COLO829 (cell line): ENCODE measurements at regions not wholly inside any gene's neighbourhood (a gene's known extent, or its start where the extent isn't known, plus 50 kb on each side); places are given as distances from the start of the nearest gene placed in this dataset.

Experiments
- DNase-seq: peaks from one replicate; pipeline ENCODE4 v3.0.0; 2012; ENCODE audit warnings: low spot score

DNA sequence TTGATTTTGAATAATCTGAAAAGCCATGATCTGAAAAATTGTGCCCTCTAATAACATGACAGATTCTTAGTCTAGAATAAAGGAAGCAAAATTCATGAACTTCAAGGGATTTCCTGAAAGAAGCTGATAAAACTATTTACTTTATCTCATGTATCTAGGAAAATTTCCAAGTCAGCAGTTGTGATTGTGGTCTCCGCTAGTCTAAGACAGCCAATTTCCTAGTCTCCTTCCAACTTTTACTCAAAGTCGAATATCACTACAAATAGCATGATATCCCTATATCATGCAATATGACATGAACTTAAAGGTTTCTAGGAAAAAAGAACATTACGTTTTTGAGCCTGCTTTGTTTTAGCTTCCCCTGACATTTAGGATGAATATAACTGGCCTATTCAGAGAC, 202.1 kb upstream of the GHITM start:
- no peak for DNase-seq

DNA sequence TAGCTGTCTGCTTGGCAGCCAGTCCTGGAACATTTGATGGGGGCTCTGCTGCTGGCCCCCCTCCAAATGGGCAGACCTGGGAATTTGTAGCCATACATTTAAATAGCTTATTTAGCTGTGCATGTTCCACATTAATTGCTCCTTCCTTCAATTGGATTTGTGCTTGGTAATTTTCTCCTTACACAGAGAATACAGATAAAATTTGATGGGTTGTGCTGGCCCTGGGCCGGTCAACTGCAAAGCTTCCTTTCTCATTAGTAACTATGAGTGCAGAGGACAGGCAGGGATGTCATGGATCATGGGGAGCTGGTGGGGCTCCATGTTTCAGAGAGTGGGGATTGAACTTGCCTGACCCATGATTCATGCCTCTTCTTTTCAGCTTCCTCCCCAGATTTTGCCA, 201.5 kb upstream of the GHITM start:
- DNase-seq: no peak

DNA sequence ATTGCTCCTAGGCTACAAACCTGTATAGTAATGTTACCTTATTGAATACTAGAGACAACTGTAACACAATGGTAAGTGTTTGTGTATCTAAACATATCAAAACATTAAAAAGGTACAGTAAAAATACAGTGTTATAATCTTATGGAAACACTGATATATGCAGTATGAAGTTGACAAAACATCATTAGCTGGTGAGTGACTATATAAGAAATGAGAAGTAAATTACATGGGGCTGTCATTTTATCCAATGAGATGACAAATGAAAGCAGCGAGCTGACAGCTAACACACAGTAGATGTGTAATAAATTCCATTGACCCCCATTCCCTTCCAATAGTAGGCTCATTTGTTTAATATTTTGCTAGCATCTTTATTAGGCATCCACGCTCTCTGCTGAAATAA, 198.1 kb upstream of the GHITM start:
- DNase-seq: no peak

DNA sequence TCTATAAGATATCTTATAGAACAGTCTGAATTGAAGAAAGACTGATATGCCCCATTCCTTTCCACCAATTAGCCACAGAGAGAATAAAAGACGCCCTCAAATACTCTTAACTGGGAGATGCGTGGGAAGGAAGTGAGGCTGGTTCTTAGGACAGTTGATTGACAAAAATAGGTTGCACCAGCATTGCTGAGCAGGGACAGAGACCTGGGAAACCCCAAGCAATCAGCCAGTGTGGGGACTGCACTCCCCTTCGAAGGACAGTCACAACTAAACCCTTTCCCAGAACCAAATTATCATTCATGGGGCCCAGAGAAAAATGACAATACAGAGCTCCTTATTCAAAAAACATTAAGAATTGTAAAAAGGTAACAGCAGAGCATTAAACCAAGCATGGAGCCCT, 196.9 kb upstream of the GHITM start:
- no peak for DNase-seq

DNA sequence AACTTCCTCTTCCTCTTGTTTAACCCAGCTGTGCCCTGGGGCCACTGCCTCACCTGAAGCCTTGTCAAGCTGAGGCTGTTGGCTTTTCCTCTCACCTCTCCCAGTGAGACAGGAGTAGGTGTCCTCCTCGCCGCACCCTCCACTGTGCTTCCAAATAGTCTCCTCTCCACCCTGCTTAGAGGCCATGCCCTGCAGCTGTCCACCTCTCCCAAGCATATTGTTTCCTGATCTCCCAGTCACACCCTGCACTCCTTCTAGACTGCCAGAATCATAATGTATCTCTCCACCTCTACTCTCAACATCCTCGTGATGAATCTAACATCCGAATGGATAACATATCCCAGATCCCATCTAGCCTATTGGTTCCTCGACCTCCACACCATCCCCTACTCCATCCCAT, 196.3 kb upstream of the GHITM start:
- no peak for DNase-seq

DNA sequence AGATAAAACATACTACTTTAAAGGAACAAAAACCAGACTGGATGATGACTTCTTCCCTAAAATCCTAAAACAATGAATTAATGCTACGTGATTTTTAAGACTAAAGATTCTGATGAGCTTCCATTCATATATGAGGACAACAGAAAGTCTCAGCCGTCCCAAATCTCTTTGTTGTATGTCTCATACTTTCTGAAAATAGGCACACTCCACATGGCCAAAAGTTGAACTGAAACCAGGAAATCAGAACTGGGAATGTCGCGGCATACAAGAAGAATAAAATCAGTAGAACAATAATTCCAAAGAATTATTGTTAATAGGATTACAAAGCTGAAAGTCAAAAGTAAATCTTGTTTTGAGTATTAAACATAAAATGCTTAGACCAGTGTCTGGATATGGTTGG, 195.4 kb upstream of the GHITM start:
- no peak for DNase-seq

DNA sequence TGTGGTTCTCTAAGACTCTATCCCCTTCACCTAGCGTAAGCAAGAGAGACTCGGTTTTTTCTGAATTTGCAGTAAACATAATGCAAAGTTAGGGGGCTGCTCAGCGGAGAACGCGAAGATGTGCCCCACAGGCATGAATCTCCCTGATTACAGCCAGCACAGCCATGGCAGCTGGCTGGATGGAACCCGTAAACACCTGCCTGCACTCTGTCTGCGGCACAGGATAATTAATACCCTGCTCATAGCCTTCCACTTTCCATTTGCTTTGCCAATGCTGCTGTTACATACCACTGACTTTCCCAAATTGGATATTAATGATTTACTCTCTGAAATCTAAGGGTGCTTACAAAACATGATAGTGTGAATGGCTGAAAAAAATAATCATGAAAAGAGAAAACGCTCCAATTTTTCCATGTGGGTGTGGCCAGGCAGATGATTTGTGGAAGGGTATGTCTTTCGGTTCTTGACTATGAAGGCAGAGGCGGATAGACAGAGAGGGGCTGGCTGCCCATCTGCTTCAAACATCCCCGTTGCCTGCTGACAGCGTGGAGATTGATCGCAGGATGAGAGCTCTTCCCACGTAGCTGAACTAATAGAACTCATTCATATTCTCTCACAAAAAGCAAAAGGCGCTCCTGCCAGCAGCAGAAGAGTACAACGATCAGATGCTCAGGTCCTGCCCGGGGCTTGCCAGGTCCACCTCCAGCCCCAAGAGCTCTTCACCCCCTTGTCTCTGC, 193.2 kb upstream of the GHITM start:
- DNase-seq: no peak

DNA sequence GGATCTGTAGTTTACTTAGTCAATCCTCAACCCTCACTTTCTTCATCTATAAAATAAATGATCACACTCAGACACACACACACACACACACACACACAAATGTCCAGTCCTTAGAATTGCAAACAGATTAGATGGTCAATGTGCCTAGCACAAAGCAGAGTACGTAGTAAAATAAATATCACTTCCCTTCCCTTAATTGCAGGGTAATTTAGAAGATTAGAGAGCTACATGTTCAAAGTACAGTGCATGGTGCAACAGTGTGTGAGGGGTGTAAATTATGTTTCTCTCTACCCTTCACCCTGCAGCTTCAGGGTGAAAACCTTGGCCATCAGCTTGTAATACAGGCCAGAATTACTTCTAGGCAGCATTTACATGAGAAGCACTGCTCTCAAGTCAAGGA, 187.0 kb upstream of the GHITM start:
- DNase-seq: no peak

DNA sequence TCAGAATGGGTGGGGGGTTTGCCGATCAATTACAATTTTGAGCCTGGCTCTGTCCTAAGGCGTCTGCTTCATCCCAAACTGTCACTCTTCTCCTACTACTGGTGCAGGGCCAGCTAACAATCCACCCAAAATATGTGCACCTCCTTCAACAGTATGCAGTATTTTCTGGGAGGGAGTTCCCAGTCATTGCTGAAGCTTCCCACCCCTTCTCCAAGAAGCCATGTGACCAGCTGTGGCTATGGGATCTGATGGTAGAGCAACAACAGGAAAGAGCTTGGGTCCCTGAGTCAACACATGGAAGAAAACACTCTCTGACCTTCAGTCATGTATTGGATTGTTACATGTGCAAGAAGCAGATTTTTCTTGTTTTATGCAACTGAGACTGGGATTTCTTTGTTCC, 185.7 kb upstream of the GHITM start:
- no peak for DNase-seq

DNA sequence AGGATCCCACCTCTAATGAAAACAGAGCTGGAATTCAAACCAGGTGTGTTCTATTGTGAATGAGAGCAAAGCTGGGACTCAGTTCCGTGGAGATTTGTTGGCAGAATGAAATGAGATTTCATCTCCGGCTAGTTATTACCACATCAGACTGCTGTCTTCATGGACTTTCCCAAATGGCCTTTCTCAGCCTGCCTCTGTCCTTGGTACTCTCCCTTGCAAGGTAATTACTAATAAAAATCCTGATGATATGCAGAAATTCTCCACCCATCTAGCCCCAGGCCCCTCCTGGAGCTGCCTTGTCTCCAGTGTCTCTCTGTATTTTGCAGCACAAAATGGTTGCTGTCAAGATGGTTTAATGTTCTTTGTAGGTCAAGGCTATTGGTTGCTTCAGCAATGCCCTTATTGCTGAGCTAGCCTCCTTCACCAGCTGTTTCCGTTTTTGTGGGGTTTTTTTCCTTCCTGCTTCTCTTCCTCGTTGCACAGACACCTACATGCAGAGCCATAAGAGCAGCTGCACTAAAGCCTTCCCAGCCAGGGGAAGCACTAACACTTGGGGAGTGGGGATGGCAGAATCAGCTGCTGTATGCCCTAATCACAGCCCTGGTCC, 185.0 kb upstream of the GHITM start:
- no peak for DNase-seq

DNA sequence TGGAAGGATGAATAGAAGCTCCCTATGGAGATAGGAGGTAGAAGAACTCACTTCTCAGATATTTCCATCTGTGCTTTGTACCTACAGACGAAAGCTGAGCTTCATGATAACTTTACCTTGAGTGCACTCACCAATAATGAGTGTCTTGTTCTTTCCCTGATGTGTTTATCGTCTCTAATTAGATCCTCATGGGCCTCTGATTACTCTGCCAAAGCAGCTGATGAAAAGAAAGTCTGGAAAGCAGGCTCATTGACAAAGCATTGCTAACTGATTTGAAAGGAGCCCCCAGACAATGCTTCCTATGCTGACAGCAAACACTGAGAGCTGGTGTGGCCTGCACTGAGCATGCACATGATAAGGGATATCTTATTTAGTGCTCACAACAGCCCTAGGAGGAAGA, 183.9 kb upstream of the GHITM start:
- no peak for DNase-seq

DNA sequence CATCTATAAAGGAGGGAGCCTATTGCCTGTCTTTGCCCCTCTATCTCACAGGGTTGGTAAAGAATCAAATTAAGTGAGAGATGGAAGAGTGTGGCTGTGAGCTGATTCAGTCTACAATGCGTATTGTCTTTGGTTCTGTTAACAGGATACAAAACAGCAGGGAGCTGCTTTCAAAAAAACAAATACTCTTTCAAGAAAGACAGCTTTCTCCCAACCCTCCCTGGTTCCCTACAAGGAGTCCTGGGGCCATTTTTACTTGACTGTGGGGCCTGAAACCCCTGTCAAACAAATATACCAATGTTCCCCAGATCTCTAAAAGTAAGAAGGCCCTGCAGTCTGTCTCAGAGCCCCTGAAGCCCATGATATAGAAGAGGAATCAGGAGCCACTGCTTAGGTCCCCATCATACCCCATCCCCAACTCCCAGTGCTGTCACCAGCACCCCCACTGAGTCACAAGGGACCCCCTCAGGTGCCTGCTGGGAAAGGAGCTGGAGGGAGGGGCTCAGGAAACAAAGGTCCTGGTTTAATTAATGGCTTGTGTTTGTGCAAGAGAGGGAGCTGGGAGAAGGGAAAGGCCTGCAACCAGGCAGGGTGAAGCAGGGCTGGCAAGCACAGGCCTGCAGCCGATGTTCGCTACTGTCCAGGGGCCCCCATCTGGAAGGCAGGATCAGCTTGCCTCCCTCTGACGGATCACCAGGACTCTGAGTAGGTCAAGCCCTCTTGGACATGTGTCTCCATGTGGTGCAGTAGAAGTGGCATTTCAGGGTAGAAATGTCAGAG, 182.0 kb upstream of the GHITM start:
- no peak for DNase-seq

DNA sequence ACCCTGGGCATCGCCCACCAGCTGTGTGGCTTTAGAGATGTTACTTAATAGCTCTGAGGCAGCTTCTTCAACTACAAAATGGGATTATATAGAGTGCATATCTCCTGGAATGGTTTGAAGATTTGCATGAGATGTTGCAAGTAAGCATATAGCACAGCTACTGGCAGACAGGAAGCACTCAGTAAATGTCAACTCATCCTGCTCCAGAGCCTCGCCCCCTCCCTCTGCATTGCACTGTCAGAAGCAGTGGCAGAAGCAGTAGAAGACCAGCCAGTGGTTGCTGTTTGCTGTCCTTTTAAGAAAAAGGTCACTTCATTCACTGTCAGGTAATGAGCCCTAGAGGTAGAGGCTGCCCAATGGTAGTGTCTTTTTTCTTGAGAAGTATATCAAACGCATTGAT, 180.0 kb upstream of the GHITM start:
- no peak for DNase-seq

DNA sequence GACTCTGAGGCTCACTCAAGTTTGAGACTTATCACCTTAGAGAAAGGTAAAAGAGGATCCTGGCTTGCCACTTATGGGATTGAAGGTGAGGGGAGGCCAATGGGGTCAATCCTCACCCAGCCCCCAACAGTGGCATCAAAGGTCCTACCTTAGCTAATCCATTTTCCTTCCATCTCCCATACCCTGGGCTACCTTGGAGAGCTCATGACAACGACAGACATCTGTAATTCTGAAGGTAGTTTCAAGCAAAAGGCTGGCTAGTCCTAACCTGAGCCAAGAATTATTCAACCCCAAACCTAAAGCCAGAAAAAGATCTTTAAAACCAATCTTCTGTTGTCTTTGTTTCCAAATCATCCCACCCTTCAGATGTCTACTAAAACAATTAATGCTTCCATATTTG, 179.2 kb upstream of the GHITM start:
- DNase-seq: no peak

DNA sequence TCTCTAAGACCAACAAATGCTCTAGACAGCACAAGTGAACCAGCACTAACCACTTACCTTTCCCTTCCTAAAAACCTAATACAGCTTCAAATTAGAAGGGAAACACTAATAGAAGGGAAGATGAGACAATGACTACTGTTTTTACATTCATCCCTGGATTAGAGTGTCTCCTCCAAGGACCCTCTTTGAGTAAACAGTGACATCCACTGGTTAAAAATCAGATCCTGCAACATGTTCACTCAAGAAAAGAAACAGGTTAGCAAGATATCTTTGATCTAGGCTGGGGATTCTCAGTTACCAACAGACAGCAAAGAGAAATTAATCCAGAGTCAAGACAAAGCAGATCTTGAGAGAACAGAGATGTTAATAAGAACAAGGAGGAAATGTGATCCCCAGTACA, 177.7 kb upstream of the GHITM start:
- no peak for DNase-seq

DNA sequence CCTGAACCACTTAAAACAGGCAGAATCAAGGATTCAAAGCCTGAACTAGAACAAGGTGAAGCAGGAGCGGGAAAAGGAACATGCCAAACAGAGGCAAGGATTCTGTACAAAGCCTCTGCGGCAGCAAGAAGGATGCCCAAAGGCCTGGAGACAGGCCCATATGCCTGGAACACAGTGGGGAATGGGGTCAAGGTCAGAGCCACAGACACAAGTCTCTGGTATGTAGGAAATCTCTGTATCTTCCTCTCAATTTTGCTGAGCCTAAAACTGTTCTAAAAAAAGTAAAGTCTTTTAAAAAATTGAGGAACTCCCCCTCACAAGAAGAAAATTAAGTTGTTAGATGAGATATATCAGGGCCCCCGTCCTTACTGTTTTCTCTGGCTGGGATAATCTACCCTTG, 175.9 kb upstream of the GHITM start:
- no peak for DNase-seq

DNA sequence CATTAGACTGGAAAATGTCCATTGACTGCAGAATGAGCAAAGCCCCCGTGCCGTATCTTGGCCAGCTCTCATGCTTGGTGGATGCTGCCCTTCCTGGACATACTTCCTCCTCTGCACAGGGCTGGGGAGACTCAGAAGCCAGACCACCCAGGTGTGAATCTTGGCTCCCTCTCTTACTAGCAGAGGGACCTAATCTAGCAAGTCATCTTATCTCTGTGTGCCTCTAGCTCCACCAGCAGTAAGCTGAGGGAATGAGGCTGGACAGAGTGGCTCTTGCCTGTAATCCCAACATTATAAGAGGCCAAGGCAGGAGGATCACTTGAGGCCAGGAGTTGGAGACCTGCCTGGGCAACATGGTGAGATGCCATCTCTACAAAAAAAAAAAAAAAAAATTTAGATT, 173.8 kb upstream of the GHITM start:
- DNase-seq: no peak

DNA sequence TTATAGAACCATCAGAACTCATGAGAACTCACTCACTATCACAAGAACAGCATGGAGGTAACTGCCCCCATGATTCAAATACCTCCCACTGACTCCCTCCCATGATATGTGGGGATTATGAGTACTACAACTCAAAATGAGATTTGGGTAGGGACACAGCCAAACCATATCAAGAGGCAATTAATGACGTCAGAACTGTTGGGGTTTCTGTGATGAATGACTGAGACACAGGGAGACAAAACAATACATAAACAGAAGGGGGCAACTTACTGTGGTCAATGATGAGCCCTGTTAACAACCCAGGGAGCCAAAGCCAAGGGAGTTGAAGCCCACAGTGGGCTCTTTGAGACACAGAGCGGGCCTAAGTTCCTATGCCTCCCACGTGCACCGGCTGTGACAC, 171.3 kb upstream of the GHITM start:
- no peak for DNase-seq

DNA sequence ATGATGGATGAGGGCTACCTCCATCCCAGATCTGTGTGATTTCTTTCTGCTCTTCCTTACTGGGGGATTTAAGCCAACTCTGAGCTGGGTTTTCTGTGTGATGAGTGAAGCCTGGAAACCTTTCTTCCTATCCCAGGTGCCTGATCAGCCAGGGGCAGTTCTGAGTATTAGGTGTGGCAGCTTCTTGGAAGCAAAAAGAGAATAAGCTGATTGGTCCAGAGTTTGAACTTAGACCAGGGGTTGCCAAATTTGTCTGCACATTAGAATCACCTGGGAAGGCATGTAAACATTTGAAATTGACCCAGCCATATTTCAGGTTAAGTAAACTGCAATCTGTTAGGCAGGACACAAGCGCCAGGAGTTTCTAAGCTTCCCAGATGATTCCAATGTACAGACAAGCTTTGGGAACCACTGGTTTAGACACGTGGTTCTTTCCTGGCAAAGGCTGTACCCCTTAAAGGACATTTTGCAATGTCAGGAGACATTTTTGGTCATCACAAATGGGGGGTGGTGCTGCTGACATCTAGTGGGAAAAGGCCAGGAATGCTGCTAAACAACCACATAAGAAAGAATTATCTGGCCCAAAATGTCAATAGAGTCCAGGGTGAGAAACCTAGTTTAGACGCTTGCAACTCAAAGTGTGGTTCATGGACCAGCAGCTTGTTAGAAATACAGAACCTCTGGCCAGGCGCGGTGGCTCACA, 160.5 kb upstream of the GHITM start:
- no peak for DNase-seq

DNA sequence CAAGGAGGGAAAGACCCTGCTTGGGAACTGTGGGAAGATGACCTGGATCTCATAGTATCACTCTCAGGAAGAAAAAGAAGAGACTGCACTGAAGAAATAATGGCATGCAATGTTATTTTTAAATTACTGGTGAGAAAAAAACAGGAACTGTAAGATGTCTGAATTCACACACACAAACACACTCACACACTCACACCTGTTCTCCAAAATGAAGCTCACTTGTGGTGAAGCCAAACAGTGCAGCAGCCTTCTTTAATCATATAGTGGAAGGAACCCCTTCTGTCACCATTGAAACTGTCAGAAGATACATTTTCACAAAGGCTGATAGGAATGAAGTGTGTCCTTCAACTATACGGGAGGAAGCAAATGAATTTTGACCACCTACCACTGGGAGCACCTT, 156.5 kb upstream of the GHITM start:
- no peak for DNase-seq

DNA sequence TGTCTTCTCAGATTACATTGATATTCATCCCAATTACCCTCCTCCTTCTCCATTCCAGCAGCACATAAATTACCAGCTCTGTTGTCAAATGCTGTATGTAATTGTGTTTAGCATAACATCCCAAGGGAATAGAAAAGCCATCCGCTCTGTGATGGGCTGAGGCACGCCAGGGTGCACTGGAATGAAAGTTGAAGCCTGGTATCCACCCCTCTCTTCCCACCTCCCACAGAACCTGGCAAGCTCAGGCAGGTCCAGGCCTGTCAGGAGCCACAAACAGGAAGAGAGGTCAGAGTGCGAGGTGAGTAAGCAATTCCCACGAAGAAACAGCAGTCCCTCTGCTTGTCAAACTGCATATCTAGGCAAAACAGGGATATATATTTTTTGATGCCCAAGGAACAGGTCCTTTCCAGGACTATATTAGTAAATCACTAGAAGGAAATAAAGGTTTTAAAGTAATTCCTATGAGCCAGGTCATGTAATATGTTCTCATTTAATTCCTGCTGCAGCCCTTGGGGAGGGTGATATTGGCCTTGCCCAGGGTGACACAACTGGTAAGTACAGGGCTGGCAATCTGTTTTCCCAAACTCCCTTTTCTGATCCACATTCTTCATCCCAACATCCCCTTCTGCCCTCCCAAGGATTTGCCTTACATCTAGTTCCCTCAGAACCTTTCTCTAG, 155.6 kb upstream of the GHITM start:
- DNase-seq: peak; percentile 31

DNA sequence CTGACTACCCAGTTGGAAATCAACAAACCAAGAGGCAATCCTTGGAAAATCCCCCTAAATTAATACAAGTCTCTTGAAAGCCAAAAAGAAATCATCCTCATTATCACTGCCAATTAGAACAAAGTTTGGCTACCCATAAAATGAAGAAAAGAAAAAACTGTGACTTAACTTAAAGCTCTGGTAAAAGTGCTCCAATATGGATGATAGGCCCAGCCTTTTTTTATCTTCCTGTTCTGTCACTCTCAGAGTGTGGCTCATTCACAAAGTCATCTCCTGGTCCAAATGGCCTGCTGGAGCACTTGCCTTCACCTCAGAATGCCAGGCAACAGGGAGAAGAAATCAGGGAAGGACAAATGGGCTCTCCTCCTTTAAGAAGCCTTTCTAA, 155.1 kb upstream of the GHITM start:
- DNase-seq: no peak
